K562 (cell line): ENCODE measurements at regions not wholly inside any gene's neighbourhood (a gene's known extent, or its start where the extent isn't known, plus 50 kb on each side); places are given as distances from the start of the nearest gene placed in this dataset.

ENCODE experiments used
- HDAC1 ChIP-seq, 2 experiments: fragments of 450-650 bp; IDR thresholded peaks; 2 replicates each; pipeline ENCODE4 v1.6.1; 2016 to 2017; ENCODE audit warnings: inconsistent platforms in 1 of 2, mild to moderate bottlenecking in 1 of 2, moderate library complexity in 1 of 2
- HDAC6 ChIP-seq: IDR thresholded peaks from 2 replicates; pipeline ENCODE4 v1.6.1; 2012; ENCODE audit warnings: low read depth, mild to moderate bottlenecking, control low read depth, inconsistent platforms, low read length, moderate library complexity
- RREB1 ChIP-seq: fragments of 250-450 bp; sonication (Bioruptor Pico); IDR thresholded peaks from 2 replicates; pipeline ENCODE4 v1.4.0; 2020
- STAT5B ChIP-seq: fragments of 250-450 bp; sonication (Bioruptor Pico); IDR thresholded peaks from 2 replicates; pipeline ENCODE4 v1.8.0; 2021; ENCODE audit warnings: mild to moderate bottlenecking, inconsistent platforms
- TOE1 ChIP-seq, 2 experiments: fragments of 450-650 bp in 1 of 2; sonication (generic) in 1 of 2; formaldehyde crosslinking in 1 of 2; IDR thresholded peaks; 2 replicates each; pipeline versions ENCODE4 v1.7.1 to v1.8.0; 2016 to 2022; ENCODE audit warnings: borderline replicate concordance in 2 of 2, mild to moderate bottlenecking in 2 of 2, antibody characterized with exemption in 1 of 2, inconsistent platforms in 1 of 2, low read depth in 1 of 2, missing genetic modification reagents in 1 of 2, moderate library complexity in 1 of 2
- YY1 ChIP-seq, 3 experiments: IDR thresholded peaks; 2 replicates each; pipeline ENCODE4 v1.6.1; 2011; ENCODE audit warnings: low read length in 2 of 3, mild to moderate bottlenecking in 2 of 3, moderate library complexity in 2 of 3, borderline replicate concordance in 1 of 3, control low read depth in 1 of 3, low read depth in 1 of 3; ENCODE audit not compliant: insufficient read depth in 3 of 3, insufficient replicate concordance in 2 of 3, control insufficient read depth in 1 of 3, insufficient read length in 1 of 3; ENCODE audit errors: extremely low read depth in 1 of 3
- ZFP30 ChIP-seq: fragments of 250-450 bp; sonication (Bioruptor Pico); IDR thresholded peaks from 2 replicates; pipeline ENCODE4 v1.8.0; 2022; ENCODE audit warnings: moderate library complexity, mild to moderate bottlenecking, inconsistent platforms, borderline replicate concordance

GRCh38 chr10:83816942-83817341 lies 322.4 kb upstream of the GHITM start (continued):
- TF ChIP-seq RREB1 (CRISPR knock-in tag) (no peak), HDAC6 (no peak), HDAC1 (IDR thresholded peaks at IDR 0.05) (no peak), YY1 (IDR thresholded peaks at IDR 0.05; ENCODE audit: borderline replicate concordance in 1 of 3, control insufficient read depth in 1 of 3, extremely low read depth in 1 of 3, insufficient read depth in 3 of 3, insufficient read length in 1 of 3, insufficient replicate concordance in 2 of 3, low read depth in 1 of 3, low read length in 2 of 3) (no peak), ZFP30 (no peak), TOE1 (IDR thresholded peaks at IDR 0.05; ENCODE audit: borderline replicate concordance) (no peak), TOE1 (CRISPR knock-in tag; IDR thresholded peaks at IDR 0.05; ENCODE audit: borderline replicate concordance, low read depth) (no peak), STAT5B (no peak)
